Colon (tissue), 2 donors: ENCODE measurements at regions not wholly inside any gene's neighbourhood (a gene's known extent, or its start where the extent isn't known, plus 50 kb on each side); places are given as distances from the start of the nearest gene placed in this dataset.

ENCODE experiments used
- FAIRE-seq: peaks from 2 replicates; lab custom pipeline; 2012; peaks lifted over from hg19 to GRCh38; lab: Jason Lieb, UNC
- donor health status: control.
- donor health status: control.

- FAIRE-seq = no peak
These were observed 58.3 kb upstream of the NEUROD6 start for GRCh38 chr7:31398815-31399214.

- no peak for FAIRE-seq
These were observed 66.7 kb upstream of the NEUROD6 start for GRCh38 chr7:31407178-31407676.

- FAIRE-seq = no peak
These were observed 67.7 kb upstream of the NEUROD6 start for GRCh38 chr7:31408140-31408729.

- no peak for FAIRE-seq
These were observed 69.7 kb upstream of the NEUROD6 start for GRCh38 chr7:31410265-31410664.

GRCh38 chr7:31411416-31411815 lies 70.9 kb upstream of the NEUROD6 start:
- no peak for FAIRE-seq

- no peak for FAIRE-seq
These were observed 73.2 kb upstream of the NEUROD6 start for GRCh38 chr7:31413766-31414165.

GRCh38 chr7:31416381-31416870 lies 75.9 kb upstream of the NEUROD6 start:
- FAIRE-seq = no peak

GRCh38 chr7:31418928-31419327 lies 78.4 kb upstream of the NEUROD6 start:
- no peak for FAIRE-seq

GRCh38 chr7:31419505-31420055 lies 79.1 kb upstream of the NEUROD6 start:
- FAIRE-seq = no peak

GRCh38 chr7:31420948-31421347 lies 80.4 kb upstream of the NEUROD6 start:
- no peak for FAIRE-seq

GRCh38 chr7:31421607-31422006 lies 81.1 kb upstream of the NEUROD6 start:
- no peak for FAIRE-seq

- peak; percentile 43 for FAIRE-seq
These were observed 83.5 kb upstream of the NEUROD6 start for GRCh38 chr7:31423994-31424393.

GRCh38 chr7:31432176-31432575 lies 81.7 kb upstream of the ITPRID1 start:
- no peak for FAIRE-seq

- FAIRE-seq = no peak
These were observed 81.0 kb upstream of the ITPRID1 start for GRCh38 chr7:31432836-31433340.

- no peak for FAIRE-seq
These were observed 76.5 kb upstream of the ITPRID1 start for GRCh38 chr7:31437250-31437865.

- no peak for FAIRE-seq
These were observed 74.7 kb upstream of the ITPRID1 start for GRCh38 chr7:31439165-31439564.

- no peak for FAIRE-seq
These were observed 73.4 kb upstream of the ITPRID1 start for GRCh38 chr7:31440511-31440910.

- FAIRE-seq = no peak
These were observed 71.3 kb upstream of the ITPRID1 start for GRCh38 chr7:31442626-31443025.

- FAIRE-seq = peak; percentile 14
These were observed 70.4 kb upstream of the ITPRID1 start for GRCh38 chr7:31443457-31443856.

GRCh38 chr7:31444196-31444595 lies 69.7 kb upstream of the ITPRID1 start:
- FAIRE-seq = no peak

- no peak for FAIRE-seq
These were observed 68.1 kb upstream of the ITPRID1 start for GRCh38 chr7:31445686-31446355.

- FAIRE-seq = no peak
These were observed 65.2 kb upstream of the ITPRID1 start for GRCh38 chr7:31448649-31449048.

- FAIRE-seq = no peak
These were observed 58.0 kb upstream of the ITPRID1 start for GRCh38 chr7:31455844-31456243.
